ENCODE measurements at regions not wholly inside any gene's neighbourhood (a gene's known extent, or its start where the extent isn't known, plus 50 kb on each side); places are given as distances from the start of the nearest gene placed in this dataset.

DNA sequence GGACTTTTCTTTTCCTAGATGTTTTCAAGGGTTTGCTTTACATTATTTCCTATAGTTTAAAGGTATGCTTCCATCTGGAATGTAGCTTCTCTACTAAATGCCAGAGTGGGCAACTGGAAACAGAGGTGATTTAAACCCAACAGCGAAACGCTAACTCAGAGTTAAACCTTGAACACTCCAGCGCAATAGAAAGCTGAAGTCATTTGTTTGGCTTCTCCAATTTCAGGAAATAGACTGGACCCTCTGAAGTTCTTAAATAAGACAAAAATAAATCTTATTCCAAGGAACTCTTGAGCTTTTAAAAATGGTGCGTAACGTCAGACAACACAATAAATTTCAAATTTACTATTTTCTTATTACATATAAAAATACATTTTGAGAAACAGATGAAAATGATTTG lies 1560.0 kb upstream of the TENM3 start:
- TF ChIP-seq EP300 (IDR thresholded peaks at IDR 0.05): no peak
- TF ChIP-seq POLR2AphosphoS5 (IDR thresholded peaks at IDR 0.05): no peak
- no peak for TF ChIP-seq CTCF (IDR thresholded peaks at IDR 0.05)
- TF ChIP-seq POLR2A (IDR thresholded peaks at IDR 0.05; ENCODE audit: low read depth): no peak

All from esophagus muscularis mucosa (tissue), 4 donors.